ENCODE measurements at regions not wholly inside any gene's neighbourhood (a gene's known extent, or its start where the extent isn't known, plus 50 kb on each side); places are given as distances from the start of the nearest gene placed in this dataset.
"Not testable (repeated sequence)": the region's sequence is repeated elsewhere in the genome, so short reads cannot be mapped to it uniquely, and the experiment has no call there.

DNA sequence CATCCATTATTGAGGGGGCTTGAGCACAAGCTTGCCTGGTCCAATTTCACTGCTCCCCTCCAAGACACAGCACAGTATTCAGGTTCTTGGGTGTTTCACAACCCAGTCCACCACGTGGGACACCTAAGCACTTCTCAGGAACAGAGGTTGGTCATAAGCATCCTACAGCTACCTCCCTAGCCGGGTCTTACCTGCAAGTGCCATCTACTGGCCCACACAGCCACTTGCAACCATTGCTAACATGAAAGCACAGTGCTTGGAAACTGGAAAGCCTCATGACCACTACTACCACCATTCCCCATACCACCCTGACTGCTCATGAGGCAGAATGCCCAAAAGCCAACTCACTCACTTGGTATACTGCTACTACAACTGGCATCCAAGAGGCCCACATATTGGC, 105.7 kb upstream of the RPRM start:
- 50 to 56% (median 56%) methylated on average over 2 of the region's 2 CpGs for WGBS, 3 donors
- Histone ChIP-seq H3K36me3 (no peaks in the 10 kb centered on the region), H3K4me3 (no peak overlapping the region), H3K27ac (no peak overlapping the region), H3K27me3 (no peaks in the 10 kb centered on the region), H3K9me3 (no peaks in the 10 kb centered on the region), H3K4me1 (ENCODE audit: insufficient read depth) (no peaks in the 10 kb centered on the region)
- intact Hi-C loops (cut with DNase I): no loop called here
- TF ChIP-seq POLR2A (IDR thresholded peaks at IDR 0.05) (no peak), EP300 (IDR thresholded peaks at IDR 0.05) (no peak), CTCF (IDR thresholded peaks at IDR 0.05) (no peak)
- DNase-seq: no peak

DNA sequence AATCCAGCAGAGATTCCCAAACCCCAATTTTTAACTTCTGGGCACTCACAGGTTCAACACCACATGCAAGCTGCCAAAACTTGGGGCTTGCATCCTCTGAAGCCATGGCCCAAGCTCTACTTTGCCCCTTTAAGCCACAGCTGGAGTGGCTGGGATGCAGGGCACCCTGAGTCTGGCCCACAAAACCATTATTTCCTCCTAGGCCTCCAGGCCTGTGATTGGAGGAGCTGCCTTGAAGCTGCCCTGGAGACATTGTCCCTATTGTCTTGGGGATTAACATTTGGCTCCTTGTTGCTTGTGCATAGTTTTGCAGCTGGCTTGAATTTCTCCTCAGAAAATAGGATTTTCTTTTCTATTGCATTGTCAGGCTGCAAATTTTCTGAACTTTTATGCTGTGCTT, 109.8 kb upstream of the RPRM start:
- Histone ChIP-seq H3K4me3 (no peak overlapping the region), H3K4me1 (ENCODE audit: insufficient read depth) (no peaks in the 10 kb centered on the region), H3K9me3 (no peaks in the 10 kb centered on the region), H3K36me3 (no peaks in the 10 kb centered on the region), H3K27me3 (no peaks in the 10 kb centered on the region), H3K27ac (no peak overlapping the region)
- TF ChIP-seq CTCF (IDR thresholded peaks at IDR 0.05): no peak
- TF ChIP-seq POLR2A (IDR thresholded peaks at IDR 0.05): no peak
- TF ChIP-seq EP300 (IDR thresholded peaks at IDR 0.05): no peak
- intact Hi-C loops (cut with DNase I): no loop called here
- DNase-seq: no peak

GRCh38 chr2:153589586-153589985, 111.0 kb upstream of the RPRM start:
- no peak overlapping the region for H3K4me3 ChIP-seq
- no peak for DNase-seq
- no peaks in the 10 kb centered on the region for H3K9me3 ChIP-seq
- 54 to 83% (median 67%) methylated on average over 3 of the region's 3 CpGs for WGBS, 3 donors
- H3K4me1 ChIP-seq (ENCODE audit: insufficient read depth): no peaks in the 10 kb centered on the region
- no peaks in the 10 kb centered on the region for H3K36me3 ChIP-seq
- H3K27ac ChIP-seq: no peak overlapping the region
- intact Hi-C loops (cut with DNase I): no loop called here
- TF ChIP-seq EP300 (IDR thresholded peaks at IDR 0.05) (no peak), POLR2A (IDR thresholded peaks at IDR 0.05) (no peak), CTCF (IDR thresholded peaks at IDR 0.05) (no peak)
- no peaks in the 10 kb centered on the region for H3K27me3 ChIP-seq

DNA sequence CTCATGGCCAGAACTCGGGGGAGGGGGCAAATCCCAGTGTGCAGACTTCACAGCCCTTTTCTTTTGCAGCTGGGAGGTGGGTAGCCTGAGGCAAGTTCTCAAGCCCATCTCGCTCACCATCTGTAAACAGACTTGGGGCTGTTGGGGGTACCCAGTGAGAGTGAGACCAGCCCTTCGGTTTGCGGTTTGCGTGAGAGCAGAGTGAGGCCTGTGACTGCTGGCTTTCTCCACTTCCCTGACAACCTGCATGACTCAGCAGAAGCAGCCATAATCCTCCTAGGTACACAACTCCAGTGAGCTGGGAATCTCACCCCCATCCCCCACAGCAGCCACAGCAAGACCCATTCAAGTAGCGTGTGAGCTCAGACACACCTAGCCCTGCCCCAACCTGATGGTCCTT, 114.5 kb upstream of the RPRM start:
- H3K4me1 ChIP-seq (ENCODE audit: insufficient read depth); H3K4me3 ChIP-seq; H3K27ac ChIP-seq; H3K9me3 ChIP-seq; H3K27me3 ChIP-seq; DNase-seq; intact Hi-C loops (cut with DNase I); H3K36me3 ChIP-seq: not testable (repeated sequence)
- 88 to 95% (median 88%) methylated on average over 6 of the region's 6 CpGs for WGBS, 3 donors

- no peaks in the 10 kb centered on the region for H3K36me3 ChIP-seq
- no peak overlapping the region for H3K27ac ChIP-seq
- H3K27me3 ChIP-seq: no peaks in the 10 kb centered on the region
- H3K4me1 ChIP-seq (ENCODE audit: insufficient read depth): no peaks in the 10 kb centered on the region
- TF ChIP-seq CTCF (IDR thresholded peaks at IDR 0.05): no peak
- TF ChIP-seq POLR2A (IDR thresholded peaks at IDR 0.05): no peak
- TF ChIP-seq EP300 (IDR thresholded peaks at IDR 0.05): no peak
- DNase-seq: no peak
- no peak overlapping the region for H3K4me3 ChIP-seq
- intact Hi-C loops (cut with DNase I): no loop called here
- H3K9me3 ChIP-seq: no peaks in the 10 kb centered on the region
Measured at GRCh38 chr2:153595939-153596338, 117.4 kb upstream of the RPRM start.
